GM19025 (cell line): ENCODE measurements at regions not wholly inside any gene's neighbourhood (a gene's known extent, or its start where the extent isn't known, plus 50 kb on each side); places are given as distances from the start of the nearest gene placed in this dataset.

Experiments used
- ATAC-seq: cut with Tn5 transposase; IDR thresholded peaks from one replicate; pipeline ENCODE4 v1.9.1; 2021; ENCODE audit warnings: mild to moderate bottlenecking, low read depth, moderate library complexity; ENCODE audit not compliant: unreplicated experiment

- no peak for ATAC-seq
These were observed 99.1 kb upstream of the STT3B start for GRCh38 chr3:31433679-31433992.

- ATAC-seq: no peak
These were observed 97.9 kb upstream of the STT3B start for GRCh38 chr3:31434819-31435218.

DNA sequence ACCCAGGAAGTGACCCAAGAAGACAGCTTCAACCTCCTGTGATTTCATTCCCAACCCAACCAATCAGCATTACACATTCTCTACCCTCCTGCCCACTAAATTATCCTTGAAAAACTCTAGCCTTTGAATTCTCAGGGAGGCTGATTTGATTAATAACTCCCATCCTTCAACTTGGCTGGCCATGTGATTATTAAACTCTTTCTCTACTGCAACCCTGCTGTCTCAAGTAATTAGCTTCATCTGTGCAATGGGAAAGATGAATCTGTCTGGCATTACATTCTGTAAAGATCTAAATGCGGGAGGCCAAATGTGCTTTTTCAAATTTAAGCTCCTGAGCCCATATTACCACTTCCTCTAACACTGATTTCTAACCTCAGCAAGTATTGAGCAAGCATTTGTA is 95.9 kb upstream of the STT3B start:
- no peak for ATAC-seq

- no peak for ATAC-seq
These were observed 94.0 kb upstream of the STT3B start for GRCh38 chr3:31438742-31439141.

DNA sequence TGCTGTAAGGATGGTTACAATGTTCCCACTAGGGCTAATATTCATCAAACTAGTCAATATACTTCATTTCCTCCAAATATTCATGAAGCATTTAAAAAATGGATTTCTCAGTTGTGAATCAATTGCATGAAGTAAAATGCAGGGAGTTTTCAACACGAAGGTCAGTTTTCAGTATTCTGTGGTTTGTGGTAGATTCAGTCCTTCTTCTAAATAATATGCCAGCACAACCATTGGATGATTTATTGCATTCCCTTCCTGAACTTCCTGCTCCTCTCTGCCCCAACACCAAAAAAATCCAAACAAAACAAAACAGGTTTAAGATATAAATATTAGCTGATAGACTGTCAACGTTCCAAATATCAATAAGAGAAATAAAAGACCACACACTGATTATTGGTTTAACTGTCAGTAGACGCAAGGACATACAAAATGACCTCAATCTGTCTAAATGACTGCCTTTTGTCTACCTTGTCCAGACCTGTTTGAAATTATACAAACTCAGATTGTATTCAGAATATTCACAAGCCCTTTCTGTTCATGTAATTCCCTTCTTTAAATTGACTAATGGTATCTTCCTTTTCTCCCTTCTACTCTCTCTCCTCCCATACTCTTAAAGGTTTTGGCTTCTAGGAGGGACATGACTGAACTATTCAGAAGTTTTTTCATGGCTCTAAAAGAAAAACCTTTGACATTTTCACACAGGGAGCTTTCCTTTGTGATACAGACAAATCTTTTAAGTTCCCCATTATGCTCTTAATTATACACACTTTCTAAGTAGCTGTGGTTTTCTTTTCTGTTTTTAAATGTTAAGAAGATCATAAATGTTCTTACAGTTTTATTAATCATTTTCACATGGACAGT is 92.6 kb upstream of the STT3B start:
- ATAC-seq: no peak

- no peak for ATAC-seq
These were observed 91.8 kb upstream of the STT3B start for GRCh38 chr3:31440878-31441277.

GRCh38 chr3:31442755-31443154 is 90.0 kb upstream of the STT3B start:
- ATAC-seq: no peak

DNA sequence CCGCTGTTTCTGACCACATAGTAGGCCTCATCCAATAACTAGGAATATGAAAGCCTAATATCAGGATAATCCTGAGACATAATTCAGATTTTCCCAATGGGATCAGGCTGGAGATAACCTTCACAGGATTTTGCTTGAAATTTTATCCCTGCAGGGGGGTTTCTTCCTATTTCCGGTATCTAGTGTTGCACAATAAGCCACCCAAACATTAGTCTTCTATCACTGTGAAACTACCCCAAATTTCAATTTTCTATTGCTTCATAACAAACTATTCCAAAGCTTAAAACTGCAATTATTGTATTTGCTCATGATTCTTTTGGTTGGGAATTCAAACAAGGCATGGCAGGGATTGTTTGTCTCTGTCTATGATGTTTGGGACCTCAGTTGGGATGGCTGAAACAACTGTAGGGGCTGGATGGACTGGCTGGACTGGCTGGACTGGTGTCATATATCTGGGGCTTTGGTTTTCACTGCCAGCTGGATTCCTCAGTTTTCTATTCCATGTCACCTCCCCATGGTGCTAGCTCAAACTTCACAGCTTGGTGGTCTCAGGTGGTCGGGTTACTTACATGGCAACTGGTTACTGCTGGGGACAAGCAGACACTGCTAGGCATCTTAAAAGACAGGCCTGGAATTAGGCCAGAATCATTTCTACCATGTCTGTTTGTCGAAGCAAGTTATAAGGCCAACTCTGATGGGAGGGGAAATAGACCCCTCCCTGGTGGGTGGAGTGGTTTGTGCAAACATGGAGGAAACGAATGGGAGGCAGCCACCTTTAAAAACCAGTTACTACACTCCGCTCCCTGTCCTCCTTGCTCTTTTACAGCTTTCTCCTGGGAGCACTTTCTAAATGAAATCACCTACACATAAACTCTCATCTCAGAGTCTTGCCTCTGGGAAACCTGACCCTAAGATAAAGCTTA is 88.2 kb upstream of the STT3B start:
- no peak for ATAC-seq

- no peak for ATAC-seq
These were observed 87.0 kb upstream of the STT3B start for GRCh38 chr3:31445701-31446100.

- no peak for ATAC-seq
These were observed 84.5 kb upstream of the STT3B start for GRCh38 chr3:31448035-31448881.

DNA sequence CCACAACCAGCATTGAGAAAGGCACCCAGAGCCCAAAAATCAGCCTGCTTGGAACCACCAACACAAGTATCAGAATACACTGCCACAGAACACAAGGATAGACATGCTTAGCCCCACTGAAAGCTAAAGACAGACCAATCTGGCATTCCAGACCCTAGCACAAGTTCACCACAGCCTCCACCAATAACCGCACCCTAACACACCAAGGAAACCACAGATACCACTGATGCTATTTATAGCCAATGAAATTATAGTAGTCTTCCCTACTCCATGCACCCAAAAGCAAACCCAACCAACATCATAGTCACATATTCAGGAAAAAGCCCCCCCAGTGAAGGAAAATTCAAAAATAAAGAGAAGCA is 83.9 kb upstream of the STT3B start:
- no peak for ATAC-seq

- ATAC-seq: no peak
These were observed 83.4 kb upstream of the STT3B start for GRCh38 chr3:31449318-31449717.

- ATAC-seq: no peak
These were observed 82.4 kb upstream of the STT3B start for GRCh38 chr3:31450345-31450744.

GRCh38 chr3:31452495-31453106 is 80.1 kb upstream of the STT3B start:
- no peak for ATAC-seq

DNA sequence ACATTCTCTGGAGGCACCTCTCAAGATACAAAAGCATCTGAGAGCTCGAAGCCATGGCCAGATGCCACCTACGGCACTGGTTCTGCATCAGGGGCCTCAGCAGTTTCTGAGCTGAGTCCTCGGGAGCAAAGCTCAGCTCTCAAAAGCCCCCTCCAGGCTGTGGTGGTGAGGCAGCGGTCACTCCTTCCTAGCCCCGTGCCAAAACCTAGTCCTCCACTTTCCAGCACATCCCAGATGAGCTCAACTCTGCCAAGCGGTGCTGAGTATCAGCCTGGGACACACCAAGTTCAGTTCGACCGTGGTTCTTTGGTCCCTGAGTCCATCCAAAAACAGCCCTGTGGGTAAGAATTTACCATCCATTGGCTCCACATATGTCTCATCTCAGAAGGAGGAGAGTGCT is 79.3 kb upstream of the STT3B start:
- ATAC-seq: no peak

GRCh38 chr3:31455524-31455923 is 77.2 kb upstream of the STT3B start:
- ATAC-seq: no peak

GRCh38 chr3:31456373-31456772 is 76.4 kb upstream of the STT3B start:
- no peak for ATAC-seq

DNA sequence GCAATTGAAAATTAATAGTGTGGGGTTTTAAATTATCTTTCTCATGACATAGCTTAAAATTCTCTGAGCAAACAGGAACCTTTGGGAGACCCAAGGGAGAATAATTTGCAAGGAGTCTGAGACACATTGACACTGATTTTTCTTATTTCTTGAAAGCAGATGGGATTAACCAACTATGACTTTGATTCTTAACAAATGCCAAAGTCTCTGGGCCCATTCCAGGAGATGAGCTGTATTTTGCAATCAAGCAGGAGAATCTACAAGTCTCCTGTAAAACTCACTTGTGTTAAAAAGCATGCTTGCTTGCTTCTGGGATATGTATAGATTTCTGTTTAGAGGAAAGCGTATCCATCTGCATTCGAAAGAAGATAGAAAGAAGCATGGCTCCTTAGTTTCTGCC is 71.3 kb upstream of the STT3B start:
- ATAC-seq: no peak

DNA sequence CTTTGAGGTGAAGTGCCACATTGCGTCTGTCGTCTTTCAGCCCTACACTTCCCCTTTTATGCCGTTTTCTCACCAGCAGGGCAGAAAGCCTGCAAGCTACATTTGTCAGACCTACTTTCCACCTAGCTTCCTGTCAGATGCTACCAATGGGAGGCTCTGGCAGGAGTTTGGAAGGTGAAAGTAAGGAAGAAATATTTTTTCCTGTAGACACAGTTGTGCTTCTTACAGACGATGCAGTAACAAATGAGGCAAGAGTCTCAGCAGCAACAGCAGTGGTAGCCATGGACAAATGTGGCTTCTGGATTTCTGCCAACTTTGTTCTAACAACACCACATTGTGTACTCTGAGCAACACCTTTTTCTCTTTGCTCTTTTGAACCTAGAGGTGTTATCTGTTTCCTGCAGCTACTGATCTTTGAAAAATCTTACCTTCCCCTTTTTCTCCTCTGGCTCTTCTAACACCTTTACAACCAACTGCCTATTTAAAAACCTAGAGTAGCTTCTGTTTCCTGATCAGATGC is 70.6 kb upstream of the STT3B start:
- ATAC-seq: peak; percentile 63

- ATAC-seq: no peak
These were observed 66.7 kb upstream of the STT3B start for GRCh38 chr3:31465999-31466398.
